Myocyte (in vitro differentiated cells): ENCODE measurements at regions not wholly inside any gene's neighbourhood (a gene's known extent, or its start where the extent isn't known, plus 50 kb on each side); places are given as distances from the start of the nearest gene placed in this dataset.
"Not testable (repeated sequence)": the region's sequence is repeated elsewhere in the genome, so short reads cannot be mapped to it uniquely, and the experiment has no call there.

ENCODE experiments used
- DNase-seq: peaks from one replicate; pipeline ENCODE4 v3.0.0-alpha.2; 2012; ENCODE audit warnings: low read depth

- DNase-seq, result no peak
Measured at GRCh38 chr6:6748001-6748400, 159.5 kb downstream of the LY86 start.

- DNase-seq, result peak; percentile 87
Measured at GRCh38 chr6:6749702-6750491, 161.4 kb downstream of the LY86 start.

- no peak for DNase-seq
Measured at GRCh38 chr6:6750594-6751265, 162.2 kb downstream of the LY86 start.

- DNase-seq, result no peak
Measured at GRCh38 chr6:6751266-6751596, 162.7 kb downstream of the LY86 start.

GRCh38 chr6:6751619-6752023, 163.1 kb downstream of the LY86 start:
- no peak for DNase-seq

GRCh38 chr6:6752129-6752528, 163.6 kb downstream of the LY86 start:
- DNase-seq, result no peak

- DNase-seq, result no peak
Measured at GRCh38 chr6:6753301-6753700, 164.8 kb downstream of the LY86 start.

- no peak for DNase-seq
Measured at GRCh38 chr6:6756526-6756925, 168.0 kb downstream of the LY86 start.

GRCh38 chr6:6758546-6758914, 170.0 kb downstream of the LY86 start:
- DNase-seq, result no peak

- DNase-seq, result peak; percentile 64
Measured at GRCh38 chr6:6758915-6759654, 170.6 kb downstream of the LY86 start.

GRCh38 chr6:6760002-6760401, 171.5 kb downstream of the LY86 start:
- DNase-seq, result no peak

GRCh38 chr6:6762566-6762965, 174.0 kb downstream of the LY86 start:
- DNase-seq, result not testable (repeated sequence)

- DNase-seq, result peak; percentile 43
Measured at GRCh38 chr6:6764764-6765434, 176.4 kb downstream of the LY86 start.

- DNase-seq, result no peak
Measured at GRCh38 chr6:6766230-6766905, 177.8 kb downstream of the LY86 start.

- DNase-seq, result no peak
Measured at GRCh38 chr6:6769466-6769865, 180.9 kb downstream of the LY86 start.

- no peak for DNase-seq
Measured at GRCh38 chr6:6771224-6771945, 182.9 kb downstream of the LY86 start.

- no peak for DNase-seq
Measured at GRCh38 chr6:6771964-6772363, 183.4 kb downstream of the LY86 start.

- DNase-seq, result no peak
Measured at GRCh38 chr6:6772751-6773150, 184.2 kb downstream of the LY86 start.

- no peak for DNase-seq
Measured at GRCh38 chr6:6775074-6775473, 186.6 kb downstream of the LY86 start.

- no peak for DNase-seq
Measured at GRCh38 chr6:6780231-6780630, 191.7 kb downstream of the LY86 start.
